Esophagus muscularis mucosa (tissue), 3 donors: ENCODE measurements at regions not wholly inside any gene's neighbourhood (a gene's known extent, or its start where the extent isn't known, plus 50 kb on each side); places are given as distances from the start of the nearest gene placed in this dataset.

Source experiments
- POLR2A ChIP-seq: fragments of 450-650 bp; IDR thresholded peaks from one replicate; pipeline ENCODE4 v1.6.1; 2017; ENCODE audit warnings: antibody characterized with exemption, moderate library complexity, mild to moderate bottlenecking, low read depth
- POLR2AphosphoS5 ChIP-seq, 2 donors: sonication (generic); formaldehyde crosslinking; IDR thresholded peaks; one replicate each; pipeline ENCODE4 v1.6.1; 2017; ENCODE audit warnings: antibody characterized with exemption in 2 of 2
- TF ChIP-seq, protein P1 (sequence below), 3 experiments: fragments of 200-600 bp in 2 of 3; fragments of 450-650 bp in 1 of 3; sonication (generic) in 2 of 3; IDR thresholded peaks; one replicate each; pipeline ENCODE4 v1.5.1; 2017 to 2019; ENCODE audit warnings: antibody characterized with exemption in 3 of 3, mild to moderate bottlenecking in 2 of 3, moderate library complexity in 1 of 3

DNA sequence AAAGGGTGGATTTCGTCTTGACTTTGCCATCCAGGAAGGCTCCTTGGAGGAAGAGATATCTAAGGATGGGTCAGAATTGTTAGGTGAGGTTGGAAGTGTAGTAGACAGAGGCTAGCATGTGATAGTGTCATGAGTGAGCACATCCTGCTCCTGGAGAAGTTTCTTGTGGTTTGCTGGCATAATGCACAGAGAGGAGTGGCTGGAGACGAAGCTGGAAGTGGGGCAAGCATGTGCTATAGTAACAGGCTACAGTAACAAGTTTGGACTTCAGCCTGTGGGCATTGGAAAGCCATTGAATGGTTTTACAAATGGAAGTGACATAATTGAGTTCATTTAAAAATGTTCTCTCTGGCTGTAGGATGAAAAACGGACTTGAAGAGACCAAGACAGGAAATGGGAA lies 175.6 kb upstream of the VWC2 start:
- TF ChIP-seq, protein P1, sequence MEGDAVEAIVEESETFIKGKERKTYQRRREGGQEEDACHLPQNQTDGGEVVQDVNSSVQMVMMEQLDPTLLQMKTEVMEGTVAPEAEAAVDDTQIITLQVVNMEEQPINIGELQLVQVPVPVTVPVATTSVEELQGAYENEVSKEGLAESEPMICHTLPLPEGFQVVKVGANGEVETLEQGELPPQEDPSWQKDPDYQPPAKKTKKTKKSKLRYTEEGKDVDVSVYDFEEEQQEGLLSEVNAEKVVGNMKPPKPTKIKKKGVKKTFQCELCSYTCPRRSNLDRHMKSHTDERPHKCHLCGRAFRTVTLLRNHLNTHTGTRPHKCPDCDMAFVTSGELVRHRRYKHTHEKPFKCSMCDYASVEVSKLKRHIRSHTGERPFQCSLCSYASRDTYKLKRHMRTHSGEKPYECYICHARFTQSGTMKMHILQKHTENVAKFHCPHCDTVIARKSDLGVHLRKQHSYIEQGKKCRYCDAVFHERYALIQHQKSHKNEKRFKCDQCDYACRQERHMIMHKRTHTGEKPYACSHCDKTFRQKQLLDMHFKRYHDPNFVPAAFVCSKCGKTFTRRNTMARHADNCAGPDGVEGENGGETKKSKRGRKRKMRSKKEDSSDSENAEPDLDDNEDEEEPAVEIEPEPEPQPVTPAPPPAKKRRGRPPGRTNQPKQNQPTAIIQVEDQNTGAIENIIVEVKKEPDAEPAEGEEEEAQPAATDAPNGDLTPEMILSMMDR (IDR thresholded peaks at IDR 0.05) = no peak
- TF ChIP-seq POLR2A (no peak), POLR2AphosphoS5 (IDR thresholded peaks at IDR 0.05) (no peak)
